Gastroesophageal sphincter (tissue), 4 donors: ENCODE measurements at regions not wholly inside any gene's neighbourhood (a gene's known extent, or its start where the extent isn't known, plus 50 kb on each side); places are given as distances from the start of the nearest gene placed in this dataset.

Source experiments
- ATAC-seq: fragments of 150-250 bp; one replicate; pipeline ENCODE4 v1.9.1; 2016; ENCODE audit warnings: mild to moderate bottlenecking, moderate library complexity
- H3K27ac ChIP-seq, 4 donors: fragments of 200-600 bp; sonication (generic) in 3 of 4; 1 replicate in 3 of 4; 2 replicates in 1 of 4; pipeline ENCODE4 v1.5.1; 2016 to 2019
- H3K27me3 ChIP-seq: fragments of 200-600 bp; sonication (generic); one replicate; pipeline ENCODE4 v1.5.1; 2019
- H3K36me3 ChIP-seq, 2 donors: fragments of 200-600 bp; sonication (generic); one replicate each; pipeline ENCODE4 v1.5.1; 2019; ENCODE audit warnings: control low read depth in 1 of 2
- H3K4me1 ChIP-seq, 3 donors: fragments of 200-600 bp; sonication (generic); 1 replicate in 2 of 3; 2 replicates in 1 of 3; pipeline ENCODE4 v1.5.1; 2016 to 2019; ENCODE audit warnings: control low read depth in 2 of 3
- H3K4me3 ChIP-seq, 2 donors: fragments of 200-600 bp; sonication (generic); one replicate each; pipeline ENCODE4 v1.5.1; 2019; ENCODE audit warnings: mild to moderate bottlenecking in 1 of 2, moderate library complexity in 1 of 2
- H3K9me3 ChIP-seq, 3 donors: fragments of 200-600 bp; sonication (generic); one replicate each; pipeline ENCODE4 v1.5.1; 2017 to 2019; ENCODE audit warnings: control low read depth in 2 of 3
- CTCF ChIP-seq, 4 experiments: fragments of 200-600 bp in 2 of 4; fragments of 450-650 bp in 2 of 4; sonication (generic) in 1 of 4; IDR thresholded peaks; one replicate each; pipeline ENCODE4 v1.5.1; 2017 to 2019; ENCODE audit warnings: antibody characterized with exemption in 4 of 4, mild to moderate bottlenecking in 2 of 4, moderate library complexity in 2 of 4
- EP300 ChIP-seq: sonication (generic); formaldehyde crosslinking; IDR thresholded peaks from one replicate; pipeline ENCODE4 v1.6.1; 2017; ENCODE audit warnings: antibody characterized with exemption, mild to moderate bottlenecking
- POLR2A ChIP-seq, 2 donors: fragments of 450-650 bp; IDR thresholded peaks; one replicate each; pipeline ENCODE4 v1.6.1; 2017; ENCODE audit warnings: antibody characterized with exemption in 2 of 2, mild to moderate bottlenecking in 2 of 2, moderate library complexity in 1 of 2
- POLR2AphosphoS5 ChIP-seq: sonication (generic); formaldehyde crosslinking; IDR thresholded peaks from one replicate; pipeline ENCODE4 v1.6.1; 2017; ENCODE audit warnings: antibody characterized with exemption
- WGBS, 2 donors: methylation state at CpG; one replicate each; pipeline ENCODE4 v1.1.5; 2018; ENCODE audit warnings: low coverage in 1 of 2; 5-methylcytosine and 5-hydroxymethylcytosine counted together

- Histone ChIP-seq H3K36me3 (no peaks in the 10 kb centered on the region), H3K27me3 (no peaks in the 10 kb centered on the region), H3K4me1 (no peaks in the 10 kb centered on the region), H3K4me3 (no peak overlapping the region), H3K27ac (no peak overlapping the region), H3K9me3 (no peaks in the 10 kb centered on the region)
- TF ChIP-seq CTCF (IDR thresholded peaks at IDR 0.05) (no peak), EP300 (no peak), POLR2AphosphoS5 (no peak), POLR2A (IDR thresholded peaks at IDR 0.05) (no peak)
- ATAC-seq = no peak
- 86 to 100% methylated on average over 1 of the region's 1 CpG for WGBS, 2 donors
These were observed 77.3 kb downstream of the EDN1 start for GRCh38 chr6:12367412-12367811.

- Histone ChIP-seq H3K27me3 (no peaks in the 10 kb centered on the region), H3K9me3 (no peaks in the 10 kb centered on the region), H3K4me1 (no peaks in the 10 kb centered on the region), H3K27ac (no peak overlapping the region), H3K4me3 (no peak overlapping the region), H3K36me3 (no peaks in the 10 kb centered on the region)
- no peak for ATAC-seq
- TF ChIP-seq CTCF (IDR thresholded peaks at IDR 0.05) (no peak), EP300 (no peak), POLR2AphosphoS5 (no peak), POLR2A (IDR thresholded peaks at IDR 0.05) (no peak)
- 73 to 100% methylated on average over 1 of the region's 1 CpG for WGBS, 2 donors
These were observed 79.2 kb downstream of the EDN1 start for GRCh38 chr6:12369355-12369754.

GRCh38 chr6:12369781-12370262 lies 79.7 kb downstream of the EDN1 start:
- H3K9me3 ChIP-seq = no peaks in the 10 kb centered on the region
- no peak overlapping the region for H3K27ac ChIP-seq
- no peaks in the 10 kb centered on the region for H3K27me3 ChIP-seq
- H3K4me1 ChIP-seq = no peaks in the 10 kb centered on the region
- 76 to 90% methylated on average over 2 to 3 of the region's 11 CpGs for WGBS, 2 donors
- TF ChIP-seq POLR2AphosphoS5 = no peak
- no peak for TF ChIP-seq CTCF (IDR thresholded peaks at IDR 0.05)
- TF ChIP-seq EP300 = no peak
- TF ChIP-seq POLR2A (IDR thresholded peaks at IDR 0.05) = no peak
- no peaks in the 10 kb centered on the region for H3K36me3 ChIP-seq
- no peak for ATAC-seq
- no peak overlapping the region for H3K4me3 ChIP-seq

GRCh38 chr6:12371151-12371550 lies 81.0 kb downstream of the EDN1 start:
- H3K36me3 ChIP-seq = no peaks in the 10 kb centered on the region
- H3K27ac ChIP-seq = no peak overlapping the region
- ATAC-seq = no peak
- H3K4me1 ChIP-seq = no peaks in the 10 kb centered on the region
- 100% methylated on average over 1 of the region's 1 CpG for WGBS, 2 donors
- H3K4me3 ChIP-seq = no peak overlapping the region
- no peak for TF ChIP-seq POLR2AphosphoS5
- no peak for TF ChIP-seq POLR2A (IDR thresholded peaks at IDR 0.05)
- TF ChIP-seq CTCF (IDR thresholded peaks at IDR 0.05) = no peak
- H3K9me3 ChIP-seq = no peaks in the 10 kb centered on the region
- no peaks in the 10 kb centered on the region for H3K27me3 ChIP-seq

GRCh38 chr6:12371641-12372146 lies 81.5 kb downstream of the EDN1 start:
- WGBS, 2 donors = 61 to 85% methylated on average over 2 to 3 of the region's 3 CpGs
- Histone ChIP-seq H3K27ac (no peak overlapping the region), H3K4me1 (no peaks in the 10 kb centered on the region), H3K4me3 (no peak overlapping the region), H3K36me3 (no peaks in the 10 kb centered on the region), H3K27me3 (no peaks in the 10 kb centered on the region), H3K9me3 (no peaks in the 10 kb centered on the region)
- ATAC-seq = no peak
- TF ChIP-seq POLR2A (IDR thresholded peaks at IDR 0.05) (no peak), EP300 (no peak), CTCF (IDR thresholded peaks at IDR 0.05) (no peak), POLR2AphosphoS5 (no peak)
